WTC11 (cell line): ENCODE measurements at regions not wholly inside any gene's neighbourhood (a gene's known extent, or its start where the extent isn't known, plus 50 kb on each side); places are given as distances from the start of the nearest gene placed in this dataset.

Experiments
- ATAC-seq: fragments of 200-7000 bp; cut with Tn5 transposase; 2 replicates; pipeline ENCODE4 v1.10.0; 2021; ENCODE audit warnings: mild to moderate bottlenecking, moderate library complexity
- CTCF ChIA-PET: fragments of 300-600 bp; sonication (Branson Sonifier 250); formaldehyde crosslinking; loops from one replicate; lab custom pipeline; 2021; ENCODE audit warnings: antibody characterized with exemption; lab: Charles Lee
- POLR2A ChIA-PET: fragments of 350-600 bp; sonication (Branson Sonifier 250); formaldehyde crosslinking; loops from one replicate; lab custom pipeline; 2021; ENCODE audit warnings: antibody characterized with exemption; lab: Charles Lee
- DNase-seq: peaks from one replicate; pipeline ENCODE4 v3.0.0; 2021; ENCODE audit warnings: low spot score
- H3K27ac Mint-ChIP-seq: 2 replicates; pipeline ENCODE4 v1.8.0; 2021; ENCODE audit warnings: mixed read lengths
- H3K27me3 Mint-ChIP-seq: 2 replicates; pipeline ENCODE4 v1.8.0; 2021; ENCODE audit warnings: low read depth, mild to moderate bottlenecking, moderate library complexity, mixed read lengths
- H3K36me3 Mint-ChIP-seq: 2 replicates; pipeline ENCODE4 v1.8.0; 2021; ENCODE audit warnings: mixed read lengths
- H3K4me1 Mint-ChIP-seq: 2 replicates; pipeline ENCODE4 v1.8.0; 2022; ENCODE audit warnings: mixed read lengths
- H3K4me3 Mint-ChIP-seq: 2 replicates; pipeline ENCODE4 v1.8.0; 2021; ENCODE audit warnings: mild to moderate bottlenecking, moderate library complexity, mixed read lengths
- H3K9me3 Mint-ChIP-seq: 2 replicates; pipeline ENCODE4 v1.8.0; 2021; ENCODE audit warnings: mixed read lengths
- AFF4 ChIP-seq: sonication (generic); formaldehyde crosslinking; IDR thresholded peaks from 2 replicates; pipeline ENCODE4 v1.8.1; 2023; ENCODE audit warnings: mild to moderate bottlenecking, missing genetic modification reagents, borderline replicate concordance
- FOXJ3 ChIP-seq: sonication (generic); formaldehyde crosslinking; IDR thresholded peaks from 2 replicates; pipeline ENCODE4 v1.9.0; 2021; ENCODE audit warnings: missing genetic modification reagents, mild to moderate bottlenecking, borderline replicate concordance
- FOXP1 ChIP-seq: sonication (generic); formaldehyde crosslinking; IDR thresholded peaks from 2 replicates; pipeline ENCODE4 v1.8.0; 2022; ENCODE audit warnings: missing genetic modification reagents, mild to moderate bottlenecking, moderate library complexity, borderline replicate concordance
- GABPB1 ChIP-seq: sonication (generic); formaldehyde crosslinking; IDR thresholded peaks from 2 replicates; pipeline ENCODE4 v1.8.1; 2023; ENCODE audit warnings: mild to moderate bottlenecking, missing genetic modification reagents
- GRHL2 ChIP-seq: fragments of 250-450 bp; sonication (Bioruptor Pico); IDR thresholded peaks from 2 replicates; pipeline ENCODE4 v1.8.0; 2022; ENCODE audit warnings: mild to moderate bottlenecking, moderate library complexity; ENCODE audit not compliant: insufficient replicate concordance, severe bottlenecking
- GTF2I ChIP-seq: fragments of 250-450 bp; sonication (Bioruptor Pico); conservative IDR thresholded peaks from 2 replicates; pipeline ENCODE4 v1.4.0; 2021; ENCODE audit warnings: mild to moderate bottlenecking
- HMGXB4 ChIP-seq: sonication (generic); formaldehyde crosslinking; IDR thresholded peaks from 2 replicates; pipeline ENCODE4 v1.8.1; 2023; ENCODE audit warnings: mild to moderate bottlenecking, moderate library complexity, missing genetic modification reagents
- JUN ChIP-seq: sonication (generic); formaldehyde crosslinking; IDR thresholded peaks from 2 replicates; pipeline ENCODE4 v1.8.0; 2023; ENCODE audit warnings: mild to moderate bottlenecking, missing genetic modification reagents
- MAX ChIP-seq: sonication (generic); formaldehyde crosslinking; IDR thresholded peaks from 2 replicates; pipeline ENCODE4 v1.8.0; 2022; ENCODE audit warnings: mild to moderate bottlenecking, missing genetic modification reagents
- OVOL2 ChIP-seq: fragments of 250-450 bp; sonication (Bioruptor Pico); IDR thresholded peaks from 2 replicates; pipeline ENCODE4 v1.9.0; 2021; ENCODE audit warnings: mild to moderate bottlenecking, borderline replicate concordance
- RELA ChIP-seq: sonication (generic); formaldehyde crosslinking; IDR thresholded peaks from 2 replicates; pipeline ENCODE4 v1.8.1; 2022; ENCODE audit warnings: missing genetic modification reagents, mild to moderate bottlenecking, borderline replicate concordance
- SMAD3 ChIP-seq: sonication (generic); formaldehyde crosslinking; IDR thresholded peaks from 2 replicates; pipeline ENCODE4 v1.8.0; 2022; ENCODE audit warnings: missing genetic modification reagents, mild to moderate bottlenecking, borderline replicate concordance
- USF1 ChIP-seq: sonication (generic); formaldehyde crosslinking; IDR thresholded peaks from 2 replicates; pipeline ENCODE4 v1.8.0; 2022; ENCODE audit warnings: mild to moderate bottlenecking, missing genetic modification reagents
- ZNF281 ChIP-seq: sonication (generic); formaldehyde crosslinking; IDR thresholded peaks from 2 replicates; pipeline ENCODE4 v1.8.0; 2023; ENCODE audit warnings: mild to moderate bottlenecking, missing genetic modification reagents
- ZNF416 ChIP-seq: fragments of 250-450 bp; sonication (Bioruptor Pico); IDR thresholded peaks from 2 replicates; pipeline ENCODE4 v1.9.0; 2021; ENCODE audit warnings: mild to moderate bottlenecking, inconsistent platforms
- TF ChIP-seq, protein P1 (sequence below): fragments of 250-450 bp; sonication (Bioruptor Pico); IDR thresholded peaks from 2 replicates; pipeline ENCODE4 v2.1.2; 2022; ENCODE audit warnings: mild to moderate bottlenecking, moderate library complexity
- TF ChIP-seq, protein P2 (sequence below): fragments of 250-450 bp; sonication (Bioruptor Pico); IDR thresholded peaks from 2 replicates; pipeline ENCODE4 v1.8.0; 2021; ENCODE audit warnings: mild to moderate bottlenecking
- TF ChIP-seq, protein P3 (sequence below): sonication (generic); formaldehyde crosslinking; IDR thresholded peaks from 2 replicates; pipeline ENCODE4 v1.8.1; 2022; ENCODE audit warnings: missing genetic modification reagents, borderline replicate concordance

DNA sequence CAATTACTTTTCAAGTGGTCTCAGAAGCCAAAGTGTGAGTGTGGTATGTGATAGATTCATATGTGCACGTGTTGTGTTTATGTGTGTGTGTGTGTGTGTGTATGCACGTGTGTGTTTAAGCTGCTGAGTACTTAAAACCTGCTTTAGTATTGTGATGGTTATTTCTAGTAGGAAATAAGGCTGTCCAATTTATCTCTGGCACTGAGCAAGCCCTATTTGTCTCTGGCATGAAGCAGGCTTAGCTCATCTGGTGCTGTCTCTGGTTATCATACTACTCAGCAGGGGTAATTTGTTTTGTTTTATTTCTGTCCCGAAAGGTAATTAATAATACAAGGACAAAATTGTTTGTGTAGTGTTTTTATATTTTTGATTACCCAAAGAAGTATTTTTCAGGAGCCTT is 333.7 kb downstream of the FAT3 start (continued):
- TF ChIP-seq, protein P1, sequence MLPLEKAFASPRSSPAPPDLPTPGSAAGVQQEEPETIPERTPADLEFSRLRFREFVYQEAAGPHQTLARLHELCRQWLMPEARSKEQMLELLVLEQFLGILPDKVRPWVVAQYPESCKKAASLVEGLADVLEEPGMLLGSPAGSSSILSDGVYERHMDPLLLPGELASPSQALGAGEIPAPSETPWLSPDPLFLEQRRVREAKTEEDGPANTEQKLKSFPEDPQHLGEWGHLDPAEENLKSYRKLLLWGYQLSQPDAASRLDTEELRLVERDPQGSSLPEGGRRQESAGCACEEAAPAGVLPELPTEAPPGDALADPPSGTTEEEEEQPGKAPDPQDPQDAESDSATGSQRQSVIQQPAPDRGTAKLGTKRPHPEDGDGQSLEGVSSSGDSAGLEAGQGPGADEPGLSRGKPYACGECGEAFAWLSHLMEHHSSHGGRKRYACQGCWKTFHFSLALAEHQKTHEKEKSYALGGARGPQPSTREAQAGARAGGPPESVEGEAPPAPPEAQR: no peak
- no peak for TF ChIP-seq FOXJ3 (CRISPR knock-in tag)

- Mint-ChIP-seq H3K4me1 (peaks cover 15% of the 10 kb centered on the region), H3K36me3 (no peaks in the 10 kb centered on the region), H3K27me3 (peaks cover 14% of the 10 kb centered on the region), H3K4me3 (no peak overlapping the region), H3K9me3 (0 out of 2 replicates have a peak, but pooled peaks cover 5% of the 10 kb centered on the region), H3K27ac (no peak overlapping the region)
- DNase-seq (no peak), ATAC-seq (peak; percentile 82)
- ChIA-PET POLR2A (no interaction called here), CTCF (no interaction called here)
- TF ChIP-seq GABPB1 (CRISPR knock-in tag): no peak
- TF ChIP-seq, protein P2, sequence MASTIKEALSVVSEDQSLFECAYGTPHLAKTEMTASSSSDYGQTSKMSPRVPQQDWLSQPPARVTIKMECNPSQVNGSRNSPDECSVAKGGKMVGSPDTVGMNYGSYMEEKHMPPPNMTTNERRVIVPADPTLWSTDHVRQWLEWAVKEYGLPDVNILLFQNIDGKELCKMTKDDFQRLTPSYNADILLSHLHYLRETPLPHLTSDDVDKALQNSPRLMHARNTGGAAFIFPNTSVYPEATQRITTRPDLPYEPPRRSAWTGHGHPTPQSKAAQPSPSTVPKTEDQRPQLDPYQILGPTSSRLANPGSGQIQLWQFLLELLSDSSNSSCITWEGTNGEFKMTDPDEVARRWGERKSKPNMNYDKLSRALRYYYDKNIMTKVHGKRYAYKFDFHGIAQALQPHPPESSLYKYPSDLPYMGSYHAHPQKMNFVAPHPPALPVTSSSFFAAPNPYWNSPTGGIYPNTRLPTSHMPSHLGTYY (CRISPR knock-in tag): no peak
- no peak for TF ChIP-seq HMGXB4
- no peak for TF ChIP-seq GRHL2 (CRISPR knock-in tag)
- TF ChIP-seq FOXP1 (CRISPR knock-in tag): no peak
- no peak for TF ChIP-seq OVOL2 (CRISPR knock-in tag)
- no peak for TF ChIP-seq RELA (CRISPR knock-in tag)
- no peak for TF ChIP-seq JUN (CRISPR knock-in tag)
- TF ChIP-seq MAX (CRISPR knock-in tag): no peak
- TF ChIP-seq SMAD3 (CRISPR knock-in tag): no peak
- no peak for TF ChIP-seq GTF2I (CRISPR knock-in tag)
- TF ChIP-seq AFF4 (CRISPR knock-in tag): no peak
- TF ChIP-seq USF1 (CRISPR knock-in tag): no peak
- TF ChIP-seq ZNF416 (CRISPR knock-in tag): no peak
- TF ChIP-seq ZNF281 (CRISPR knock-in tag): no peak
- TF ChIP-seq, protein P3, sequence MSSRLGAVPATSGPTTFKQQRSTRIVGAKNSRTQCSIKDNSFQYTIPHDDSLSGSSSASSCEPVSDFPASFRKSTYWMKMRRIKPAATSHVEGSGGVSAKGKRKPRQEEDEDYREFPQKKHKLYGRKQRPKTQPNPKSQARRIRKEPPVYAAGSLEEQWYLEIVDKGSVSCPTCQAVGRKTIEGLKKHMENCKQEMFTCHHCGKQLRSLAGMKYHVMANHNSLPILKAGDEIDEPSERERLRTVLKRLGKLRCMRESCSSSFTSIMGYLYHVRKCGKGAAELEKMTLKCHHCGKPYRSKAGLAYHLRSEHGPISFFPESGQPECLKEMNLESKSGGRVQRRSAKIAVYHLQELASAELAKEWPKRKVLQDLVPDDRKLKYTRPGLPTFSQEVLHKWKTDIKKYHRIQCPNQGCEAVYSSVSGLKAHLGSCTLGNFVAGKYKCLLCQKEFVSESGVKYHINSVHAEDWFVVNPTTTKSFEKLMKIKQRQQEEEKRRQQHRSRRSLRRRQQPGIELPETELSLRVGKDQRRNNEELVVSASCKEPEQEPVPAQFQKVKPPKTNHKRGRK (CRISPR knock-in tag): no peak
Measured at GRCh38 chr11:92569726-92570125, 345.1 kb downstream of the FAT3 start.
